Gastroesophageal sphincter (tissue), 4 donors: ENCODE measurements at regions not wholly inside any gene's neighbourhood (a gene's known extent, or its start where the extent isn't known, plus 50 kb on each side); places are given as distances from the start of the nearest gene placed in this dataset.
A peak's percentile ranks its signal among the peaks of the same experiment; 100 is the strongest.

Experiments
- ATAC-seq: fragments of 150-250 bp; one replicate; pipeline ENCODE4 v1.9.1; 2016; ENCODE audit warnings: mild to moderate bottlenecking, moderate library complexity
- H3K27ac ChIP-seq, 4 donors: fragments of 200-600 bp; sonication (generic) in 3 of 4; 1 replicate in 3 of 4; 2 replicates in 1 of 4; pipeline ENCODE4 v1.5.1; 2016 to 2019
- H3K27me3 ChIP-seq: fragments of 200-600 bp; sonication (generic); one replicate; pipeline ENCODE4 v1.5.1; 2019
- H3K36me3 ChIP-seq, 2 donors: fragments of 200-600 bp; sonication (generic); one replicate each; pipeline ENCODE4 v1.5.1; 2019; ENCODE audit warnings: control low read depth in 1 of 2
- H3K4me1 ChIP-seq, 3 donors: fragments of 200-600 bp; sonication (generic); 1 replicate in 2 of 3; 2 replicates in 1 of 3; pipeline ENCODE4 v1.5.1; 2016 to 2019; ENCODE audit warnings: control low read depth in 2 of 3
- H3K4me3 ChIP-seq, 2 donors: fragments of 200-600 bp; sonication (generic); one replicate each; pipeline ENCODE4 v1.5.1; 2019; ENCODE audit warnings: mild to moderate bottlenecking in 1 of 2, moderate library complexity in 1 of 2
- H3K9me3 ChIP-seq, 3 donors: fragments of 200-600 bp; sonication (generic); one replicate each; pipeline ENCODE4 v1.5.1; 2017 to 2019; ENCODE audit warnings: control low read depth in 2 of 3
- EP300 ChIP-seq: sonication (generic); formaldehyde crosslinking; IDR thresholded peaks from one replicate; pipeline ENCODE4 v1.6.1; 2017; ENCODE audit warnings: antibody characterized with exemption, mild to moderate bottlenecking
- POLR2A ChIP-seq, 2 donors: fragments of 450-650 bp; IDR thresholded peaks; one replicate each; pipeline ENCODE4 v1.6.1; 2017; ENCODE audit warnings: antibody characterized with exemption in 2 of 2, mild to moderate bottlenecking in 2 of 2, moderate library complexity in 1 of 2
- POLR2AphosphoS5 ChIP-seq: sonication (generic); formaldehyde crosslinking; IDR thresholded peaks from one replicate; pipeline ENCODE4 v1.6.1; 2017; ENCODE audit warnings: antibody characterized with exemption
- WGBS, 2 donors: methylation state at CpG; one replicate each; pipeline ENCODE4 v1.1.5; 2018; ENCODE audit warnings: low coverage in 1 of 2; 5-methylcytosine and 5-hydroxymethylcytosine counted together
- TF ChIP-seq, protein P1 (sequence below), 4 experiments: fragments of 200-600 bp in 2 of 4; fragments of 450-650 bp in 2 of 4; sonication (generic) in 1 of 4; IDR thresholded peaks; one replicate each; pipeline ENCODE4 v1.5.1; 2017 to 2019; ENCODE audit warnings: antibody characterized with exemption in 4 of 4, mild to moderate bottlenecking in 2 of 4, moderate library complexity in 2 of 4

DNA sequence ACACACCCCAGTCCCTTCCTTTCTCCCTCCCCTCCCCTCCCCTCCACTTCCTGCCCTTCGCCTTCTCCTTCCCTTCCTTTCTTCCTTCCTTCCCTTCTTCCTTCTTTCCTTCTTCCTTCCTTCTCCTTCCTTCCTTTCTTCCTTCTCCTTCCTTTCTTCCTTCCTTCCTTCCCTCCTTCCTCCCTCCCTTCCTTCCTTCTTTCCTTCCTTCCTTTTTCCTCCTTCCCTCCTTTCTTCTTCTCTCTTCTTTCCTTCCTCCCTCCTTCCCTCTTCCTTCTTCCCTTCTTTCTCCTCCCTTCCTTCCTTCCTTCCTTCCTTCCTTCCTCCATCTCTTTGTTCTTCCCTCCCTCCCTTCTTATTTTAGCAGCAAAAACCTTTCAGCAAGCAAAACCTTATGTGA lies 162.1 kb downstream of the EFNB1 start:
- Histone ChIP-seq H3K4me3 (no peak overlapping the region), H3K9me3 (no peaks in the 10 kb centered on the region), H3K36me3 (no peaks in the 10 kb centered on the region), H3K27me3 (no peaks in the 10 kb centered on the region), H3K4me1 (peaks cover 0 to 29% (median 14%) of the 10 kb centered on the region in 3 donors), H3K27ac (peak overlapping the region in 1 of 4 donors; percentile 63)
- WGBS, 2 donors, result 100% methylated on average over 1 of the region's 1 CpG; no CpG with 5 or more reads in 1 of the 2 donors
- no peak for TF ChIP-seq POLR2AphosphoS5
- TF ChIP-seq, protein P1, sequence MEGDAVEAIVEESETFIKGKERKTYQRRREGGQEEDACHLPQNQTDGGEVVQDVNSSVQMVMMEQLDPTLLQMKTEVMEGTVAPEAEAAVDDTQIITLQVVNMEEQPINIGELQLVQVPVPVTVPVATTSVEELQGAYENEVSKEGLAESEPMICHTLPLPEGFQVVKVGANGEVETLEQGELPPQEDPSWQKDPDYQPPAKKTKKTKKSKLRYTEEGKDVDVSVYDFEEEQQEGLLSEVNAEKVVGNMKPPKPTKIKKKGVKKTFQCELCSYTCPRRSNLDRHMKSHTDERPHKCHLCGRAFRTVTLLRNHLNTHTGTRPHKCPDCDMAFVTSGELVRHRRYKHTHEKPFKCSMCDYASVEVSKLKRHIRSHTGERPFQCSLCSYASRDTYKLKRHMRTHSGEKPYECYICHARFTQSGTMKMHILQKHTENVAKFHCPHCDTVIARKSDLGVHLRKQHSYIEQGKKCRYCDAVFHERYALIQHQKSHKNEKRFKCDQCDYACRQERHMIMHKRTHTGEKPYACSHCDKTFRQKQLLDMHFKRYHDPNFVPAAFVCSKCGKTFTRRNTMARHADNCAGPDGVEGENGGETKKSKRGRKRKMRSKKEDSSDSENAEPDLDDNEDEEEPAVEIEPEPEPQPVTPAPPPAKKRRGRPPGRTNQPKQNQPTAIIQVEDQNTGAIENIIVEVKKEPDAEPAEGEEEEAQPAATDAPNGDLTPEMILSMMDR (IDR thresholded peaks at IDR 0.05), result no peak
- TF ChIP-seq POLR2A (IDR thresholded peaks at IDR 0.05), result no peak
- no peak for TF ChIP-seq EP300
- no peak for ATAC-seq

DNA sequence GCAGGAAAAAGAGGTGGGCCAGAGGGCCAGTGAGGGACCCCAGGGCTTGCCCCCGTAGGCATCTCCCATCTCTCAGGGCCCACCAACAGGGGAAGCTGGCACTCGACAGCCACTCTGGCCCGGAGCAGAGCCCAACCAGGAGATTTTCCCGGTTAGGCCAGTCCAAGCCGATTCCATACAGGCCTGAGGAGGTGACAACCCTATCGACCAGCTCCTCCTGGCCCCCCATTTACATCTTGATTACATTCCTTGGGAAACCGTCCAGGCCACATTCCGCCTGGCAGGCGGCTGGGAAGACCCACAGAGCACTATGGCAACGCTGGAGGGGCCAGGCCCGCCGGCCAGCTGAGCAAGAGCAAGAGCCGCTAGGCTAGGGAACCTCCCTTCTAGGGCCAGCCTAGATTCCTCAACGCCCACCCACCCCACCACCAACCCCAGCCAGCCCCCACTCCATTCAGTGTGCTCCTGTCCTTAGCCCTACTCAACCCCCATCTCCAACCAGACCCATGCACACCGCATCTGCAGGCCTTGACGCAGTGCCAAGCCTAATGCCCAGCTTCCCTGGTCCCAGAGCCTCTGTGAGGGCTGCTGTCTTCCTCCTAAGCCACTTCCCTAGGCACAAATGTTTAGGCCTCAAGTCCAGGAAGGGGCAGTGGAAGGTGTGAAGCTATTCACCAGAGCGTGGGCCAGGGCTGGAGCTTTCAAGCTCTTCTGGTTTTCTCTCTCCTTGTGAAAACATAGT lies 161.2 kb downstream of the EFNB1 start:
- 12% methylated on average over 3 of the region's 17 CpGs; no CpG with 5 or more reads in 1 of the 2 donors for WGBS, 2 donors
- TF ChIP-seq, protein P1 (IDR thresholded peaks at IDR 0.05), result no peak
- TF ChIP-seq EP300 (no peak), POLR2A (IDR thresholded peaks at IDR 0.05) (no peak), POLR2AphosphoS5 (no peak)
- Histone ChIP-seq H3K4me3 (no peak overlapping the region), H3K4me1 (peaks cover 0 to 19% (median 7%) of the 10 kb centered on the region in 3 donors), H3K36me3 (no peaks in the 10 kb centered on the region), H3K27me3 (no peaks in the 10 kb centered on the region), H3K9me3 (no peaks in the 10 kb centered on the region), H3K27ac (peak overlapping the region in 3 of 4 donors; percentile 63 to 70 (median 64))
- ATAC-seq, result peak; percentile 61

DNA sequence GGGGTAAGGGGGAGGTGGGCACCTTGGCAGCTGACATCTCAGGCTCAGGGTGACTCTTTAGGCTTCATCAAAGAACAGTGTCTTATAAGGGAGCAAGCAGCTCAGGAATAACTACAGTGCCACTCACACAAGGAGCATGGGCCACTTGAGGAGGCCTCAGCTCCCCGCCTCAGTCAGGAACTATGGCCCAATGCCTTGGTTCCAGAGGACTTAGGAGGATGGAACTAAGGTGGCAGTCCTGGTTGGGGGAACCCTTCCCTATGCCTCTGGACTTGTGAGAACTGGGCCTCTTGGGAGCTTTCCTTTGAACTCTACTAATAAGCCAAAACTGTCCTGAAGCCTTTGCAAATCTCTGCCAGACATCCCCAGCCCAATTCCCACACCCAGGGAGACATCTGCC lies 160.6 kb downstream of the EFNB1 start:
- no peaks in the 10 kb centered on the region for H3K27me3 ChIP-seq
- no peak for ATAC-seq
- no peak overlapping the region for H3K4me3 ChIP-seq
- no peaks in the 10 kb centered on the region for H3K9me3 ChIP-seq
- TF ChIP-seq, protein P1 (IDR thresholded peaks at IDR 0.05), result no peak
- no peak for TF ChIP-seq POLR2AphosphoS5
- no peak for TF ChIP-seq EP300
- TF ChIP-seq POLR2A (IDR thresholded peaks at IDR 0.05), result no peak
- H3K27ac ChIP-seq, result peak overlapping the region in 3 of 4 donors; percentile 54 to 64 (median 63)
- H3K36me3 ChIP-seq, result no peaks in the 10 kb centered on the region
- WGBS, 2 donors, result no CpG with 5 or more reads among the region's 1 CpG
- peaks cover 0 to 14% (median 7%) of the 10 kb centered on the region in 3 donors for H3K4me1 ChIP-seq

DNA sequence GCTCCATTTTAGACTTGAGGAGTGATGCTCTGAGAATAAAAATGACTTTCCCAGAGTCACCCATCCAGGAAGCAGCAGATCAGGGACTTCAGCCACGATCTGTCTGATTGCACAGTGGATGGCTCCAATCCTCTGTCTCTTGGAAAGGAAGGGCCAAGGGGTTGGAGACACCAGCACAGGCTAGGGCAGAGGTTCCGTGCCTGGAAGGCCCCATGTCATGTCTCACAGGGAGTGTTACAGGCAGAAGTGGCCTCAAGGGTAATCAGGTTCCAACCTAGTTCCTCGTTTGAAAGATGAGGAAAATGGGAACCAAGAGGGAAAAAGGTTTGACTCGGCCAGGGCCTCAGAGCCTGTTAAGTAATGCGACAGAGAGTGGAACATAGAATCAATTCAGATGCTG lies 160.0 kb downstream of the EFNB1 start:
- peaks cover 0 to 13% (median 7%) of the 10 kb centered on the region in 3 donors for H3K4me1 ChIP-seq
- 77% methylated on average over 5 of the region's 5 CpGs; no CpG with 5 or more reads in 1 of the 2 donors for WGBS, 2 donors
- ATAC-seq, result no peak
- no peak overlapping the region for H3K27ac ChIP-seq
- H3K9me3 ChIP-seq, result no peaks in the 10 kb centered on the region
- H3K4me3 ChIP-seq, result no peak overlapping the region
- H3K27me3 ChIP-seq, result no peaks in the 10 kb centered on the region
- no peak for TF ChIP-seq POLR2AphosphoS5
- TF ChIP-seq, protein P1 (IDR thresholded peaks at IDR 0.05), result no peak
- TF ChIP-seq POLR2A (IDR thresholded peaks at IDR 0.05), result no peak
- no peak for TF ChIP-seq EP300
- no peaks in the 10 kb centered on the region for H3K36me3 ChIP-seq
